Stimulated activated CD8-positive, alpha-beta memory T cell treated with anti-CD3 and anti-CD28 coated beads, Interleukin-2, amount 100 ng/mL, for 48 hours (primary cell): ENCODE measurements at regions not wholly inside any gene's neighbourhood (a gene's known extent, or its start where the extent isn't known, plus 50 kb on each side); places are given as distances from the start of the nearest gene placed in this dataset.

ENCODE experiments used
- DNase-seq, 2 donors: peaks; one replicate each; pipeline ENCODE4 v3.0.0-alpha.2; 2020; ENCODE audit warnings: low read depth in 2 of 2

GRCh38 chr5:61784341-61784740 is 452.3 kb downstream of the ZSWIM6 start:
- no peak for DNase-seq

GRCh38 chr5:61788548-61788947 is 456.5 kb downstream of the ZSWIM6 start:
- no peak for DNase-seq

GRCh38 chr5:61790007-61790406 is 457.9 kb downstream of the ZSWIM6 start:
- no peak for DNase-seq

GRCh38 chr5:61790678-61791077 is 458.6 kb downstream of the ZSWIM6 start:
- no peak for DNase-seq

GRCh38 chr5:61796773-61797172 is 464.7 kb downstream of the ZSWIM6 start:
- DNase-seq, result no peak

GRCh38 chr5:61800450-61800849 is 468.4 kb downstream of the ZSWIM6 start:
- no peak for DNase-seq

GRCh38 chr5:61801174-61801573 is 469.1 kb downstream of the ZSWIM6 start:
- DNase-seq, result no peak

GRCh38 chr5:61802456-61802855 is 470.4 kb downstream of the ZSWIM6 start:
- DNase-seq, result no peak

GRCh38 chr5:61805101-61805500 is 473.0 kb downstream of the ZSWIM6 start:
- DNase-seq, result no peak

- no peak for DNase-seq
Measured at GRCh38 chr5:61806491-61807020, 474.5 kb downstream of the ZSWIM6 start.

- DNase-seq, result no peak
Measured at GRCh38 chr5:61808091-61808490, 476.0 kb downstream of the ZSWIM6 start.

- no peak for DNase-seq
Measured at GRCh38 chr5:61808909-61809308, 476.9 kb downstream of the ZSWIM6 start.

- DNase-seq, result no peak
Measured at GRCh38 chr5:61809651-61810050, 477.6 kb downstream of the ZSWIM6 start.

- DNase-seq, result no peak
Measured at GRCh38 chr5:61811052-61811451, 479.0 kb downstream of the ZSWIM6 start.

- no peak for DNase-seq
Measured at GRCh38 chr5:61813361-61813760, 481.3 kb downstream of the ZSWIM6 start.

- DNase-seq, result no peak
Measured at GRCh38 chr5:61815339-61815738, 483.3 kb downstream of the ZSWIM6 start.

- no peak for DNase-seq
Measured at GRCh38 chr5:61816146-61816545, 484.1 kb downstream of the ZSWIM6 start.

- DNase-seq, result no peak
Measured at GRCh38 chr5:61816585-61817450, 484.8 kb downstream of the ZSWIM6 start.

GRCh38 chr5:61817472-61818326 is 485.6 kb downstream of the ZSWIM6 start:
- DNase-seq, result no peak

- no peak for DNase-seq
Measured at GRCh38 chr5:61820836-61821235, 485.2 kb upstream of the KIF2A start.

- DNase-seq, result no peak
Measured at GRCh38 chr5:61821561-61821960, 484.4 kb upstream of the KIF2A start.

GRCh38 chr5:61822584-61822983 is 483.4 kb upstream of the KIF2A start:
- DNase-seq, result no peak

- no peak for DNase-seq
Measured at GRCh38 chr5:61823065-61823464, 482.9 kb upstream of the KIF2A start.
